ENCODE measurements at regions not wholly inside any gene's neighbourhood (a gene's known extent, or its start where the extent isn't known, plus 50 kb on each side); places are given as distances from the start of the nearest gene placed in this dataset.

DNA sequence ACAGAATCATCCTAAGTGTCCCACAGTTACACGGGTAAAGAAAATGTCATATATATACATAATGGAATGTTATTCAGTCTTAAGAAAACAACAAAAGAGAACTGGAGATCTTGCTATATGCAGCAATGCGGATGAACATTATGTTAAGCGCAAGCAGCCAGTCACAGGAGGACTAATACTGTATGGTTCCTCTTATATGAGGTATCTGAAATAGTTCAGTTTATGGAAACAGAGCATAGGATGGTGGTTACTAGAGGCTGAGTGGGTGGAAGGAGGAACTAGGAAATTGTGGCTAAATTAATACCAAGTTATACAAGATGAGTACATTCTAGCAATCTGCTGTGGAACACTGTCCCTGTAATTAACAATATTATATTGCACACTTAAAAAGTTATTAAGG, 834.3 kb downstream of the KCNT2 start:
- intact Hi-C loops (cut with DNase I), result no loop called here

DNA sequence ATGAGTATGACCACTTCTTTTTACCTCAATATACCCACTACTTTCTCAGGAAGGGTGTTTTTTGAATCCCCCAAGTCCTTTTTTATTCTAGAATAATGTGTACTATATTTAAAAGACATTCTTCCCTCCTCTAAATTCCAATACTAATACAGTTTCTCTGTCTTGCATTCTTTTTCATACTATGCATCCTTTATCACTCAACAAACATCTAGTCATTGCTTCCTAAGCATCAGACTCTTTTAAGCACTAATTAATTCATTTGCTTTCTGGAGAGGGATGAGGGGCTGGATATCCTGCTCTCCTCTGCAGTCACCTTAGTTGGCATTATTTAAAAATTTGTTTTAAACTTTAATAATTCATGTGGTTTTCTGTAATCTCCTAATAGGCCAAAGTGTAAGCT, 838.8 kb downstream of the KCNT2 start:
- intact Hi-C loops (cut with DNase I), result no loop called here
- DNase-seq (ENCODE audit: low spot score), result no peak

More for the DNA sequence above, 834.3 kb downstream of the KCNT2 start:
- no peak for DNase-seq (ENCODE audit: low spot score)

DNA sequence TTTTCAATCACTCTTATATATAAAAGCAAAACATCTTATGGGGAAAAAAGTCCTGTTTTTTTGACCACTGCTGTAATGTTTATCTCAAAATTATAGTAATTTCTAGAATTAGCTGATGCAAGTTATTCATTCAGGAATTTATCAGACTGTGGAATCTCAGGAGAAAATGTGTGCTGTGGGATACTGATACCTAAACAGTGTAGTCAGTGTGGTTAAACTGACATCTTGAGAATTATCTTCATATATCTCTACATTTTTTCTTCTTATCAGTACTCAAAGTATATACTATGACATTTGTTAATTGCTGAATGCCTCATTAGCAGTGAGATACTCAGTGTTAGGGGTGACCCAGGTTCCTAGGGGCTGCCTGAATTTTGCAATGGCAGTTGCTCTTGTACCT, 839.3 kb downstream of the KCNT2 start:
- intact Hi-C loops (cut with DNase I), result no loop called here
- no peak for DNase-seq (ENCODE audit: low spot score)

DNA sequence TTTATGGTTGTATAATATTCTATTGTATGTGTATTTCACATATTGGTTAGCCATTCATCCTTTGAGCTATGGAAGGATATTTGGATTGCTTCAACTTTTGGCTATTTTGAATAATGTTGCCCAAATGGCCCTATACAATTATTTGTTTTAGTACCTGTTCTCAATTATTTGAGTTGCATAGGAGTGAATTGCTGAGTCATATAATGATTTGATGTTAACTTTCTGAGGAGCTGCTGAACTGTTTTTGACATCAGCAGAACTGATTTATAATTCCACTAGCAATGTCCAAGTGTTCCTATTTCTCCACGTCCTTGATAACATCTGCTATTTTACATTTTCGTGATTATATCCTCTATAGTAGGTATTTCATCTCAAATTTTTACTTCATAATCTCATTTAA, 839.9 kb downstream of the KCNT2 start:
- DNase-seq (ENCODE audit: low spot score), result no peak
- intact Hi-C loops (cut with DNase I), result no loop called here

DNA sequence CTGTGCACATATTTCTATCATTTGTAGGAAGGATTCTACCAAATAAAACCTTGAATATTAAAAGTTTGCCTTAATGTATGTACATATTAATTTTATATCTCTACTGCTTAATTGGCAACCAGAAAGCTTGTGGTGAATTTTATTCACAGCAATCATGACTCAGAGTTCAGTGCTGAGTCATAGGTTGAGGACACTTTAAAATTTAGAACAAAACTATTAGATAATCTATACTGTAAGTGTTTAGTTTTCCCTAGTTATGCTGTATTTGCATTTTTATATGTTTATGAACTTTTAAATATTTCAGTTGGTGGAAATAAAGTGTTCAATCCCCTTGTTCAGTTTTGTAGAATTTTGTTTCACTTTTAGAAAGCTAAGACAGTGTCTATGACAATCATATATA, 841.5 kb downstream of the KCNT2 start:
- no peak for DNase-seq (ENCODE audit: low spot score)
- intact Hi-C loops (cut with DNase I), result no loop called here

DNA sequence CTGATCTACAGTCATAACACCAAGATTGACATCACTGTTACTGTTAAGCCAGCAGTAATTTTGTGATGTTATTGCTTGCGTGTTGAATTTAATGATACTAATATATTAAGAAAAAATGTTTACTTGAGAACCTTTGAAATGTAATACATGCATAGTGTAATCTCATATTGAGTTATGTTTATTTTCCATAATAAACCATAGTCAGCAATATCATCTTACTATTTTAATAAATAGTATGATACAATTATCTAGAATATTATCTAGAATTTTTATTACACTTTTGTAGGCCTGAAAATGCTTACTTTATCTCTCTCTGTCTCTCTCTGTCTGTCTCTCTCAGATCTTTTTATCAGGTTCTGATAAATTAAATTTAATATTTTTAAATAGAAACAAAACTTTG, 843.1 kb downstream of the KCNT2 start:
- intact Hi-C loops (cut with DNase I), result no loop called here
- DNase-seq (ENCODE audit: low spot score), result no peak

DNA sequence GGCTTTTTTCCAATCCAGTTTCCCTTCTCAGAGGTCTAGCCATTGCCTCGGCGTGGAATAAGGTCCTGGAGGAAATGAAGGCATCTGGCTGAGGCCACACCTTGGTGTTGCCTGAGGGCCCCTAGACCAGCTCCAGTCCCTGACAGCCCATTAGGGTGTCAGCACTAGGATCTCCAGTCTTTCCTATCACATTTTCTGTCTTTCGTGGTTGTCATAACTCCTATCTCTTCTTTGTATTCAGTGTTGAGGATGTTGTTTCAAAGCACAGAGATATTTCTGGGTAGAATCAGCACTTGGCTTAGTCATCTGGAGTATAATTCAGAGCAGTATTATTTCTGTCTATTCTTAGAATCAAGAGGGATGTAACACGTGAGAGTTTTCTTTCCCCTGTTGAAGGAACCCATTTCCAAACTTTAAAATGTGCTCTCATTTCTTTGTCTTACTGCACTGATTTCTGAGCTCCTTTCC, 844.3 kb downstream of the KCNT2 start:
- DNase-seq (ENCODE audit: low spot score), result no peak
- intact Hi-C loops (cut with DNase I), result no loop called here

DNA sequence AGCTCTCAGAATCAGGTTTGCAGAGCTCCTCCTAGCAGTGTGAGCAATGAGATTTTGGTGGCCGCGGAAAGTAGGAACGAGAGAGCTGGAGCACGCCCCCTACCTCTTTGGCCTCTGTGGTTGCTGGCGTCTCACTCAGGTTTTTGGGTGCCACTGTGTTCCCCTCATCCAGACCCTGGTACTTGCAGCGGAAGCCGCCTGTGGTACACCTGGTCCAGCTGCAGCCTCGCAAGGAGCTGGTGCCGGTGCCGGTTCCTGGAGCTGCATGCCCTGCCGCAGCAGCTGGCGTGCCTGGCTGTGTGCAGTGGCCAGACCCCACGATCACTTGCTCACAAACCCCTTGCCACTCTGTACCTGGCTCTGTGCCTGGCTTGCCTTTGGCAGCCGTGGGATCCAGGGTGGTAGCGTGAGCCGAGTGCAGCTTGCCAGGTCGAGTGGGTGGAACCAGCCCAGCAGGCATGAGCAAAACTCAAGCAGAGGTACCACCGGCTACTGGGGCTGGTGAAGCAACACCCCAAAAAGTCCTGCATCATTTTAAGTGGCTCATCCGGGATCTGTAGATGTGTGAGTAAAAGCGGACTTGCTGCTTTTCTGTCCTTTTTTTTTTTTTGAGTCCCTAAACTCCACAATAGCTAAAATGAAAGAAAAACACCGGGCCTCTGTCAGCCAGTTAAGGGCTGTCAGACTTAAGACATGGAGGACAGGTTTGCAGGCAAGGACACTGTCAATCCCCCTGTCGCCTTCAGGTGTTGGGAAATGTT, 844.9 kb downstream of the KCNT2 start:
- no peak for DNase-seq (ENCODE audit: low spot score)

DNA sequence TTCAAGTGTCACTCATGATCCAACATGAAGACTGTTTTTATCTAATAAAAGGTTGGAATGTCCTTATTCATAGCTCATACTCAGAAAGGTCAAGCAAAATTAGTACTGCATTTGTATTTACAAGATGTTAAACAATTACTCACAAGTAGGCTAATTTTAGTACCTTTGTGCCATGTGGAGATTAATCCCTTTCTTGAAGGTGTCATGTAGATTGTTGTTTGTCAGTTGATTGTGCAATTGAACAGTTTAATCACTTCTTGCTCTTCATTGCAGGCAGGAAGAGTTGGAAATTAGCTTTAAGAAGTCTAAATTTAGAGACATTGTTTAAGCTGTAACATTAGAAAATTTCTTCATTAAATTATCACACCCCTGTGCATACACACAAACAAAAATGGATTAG, 847.1 kb downstream of the KCNT2 start:
- DNase-seq (ENCODE audit: low spot score), result no peak
- intact Hi-C loops (cut with DNase I), result no loop called here

More for the DNA sequence above, 844.9 kb downstream of the KCNT2 start:
- intact Hi-C loops (cut with DNase I), result no loop called here

DNA sequence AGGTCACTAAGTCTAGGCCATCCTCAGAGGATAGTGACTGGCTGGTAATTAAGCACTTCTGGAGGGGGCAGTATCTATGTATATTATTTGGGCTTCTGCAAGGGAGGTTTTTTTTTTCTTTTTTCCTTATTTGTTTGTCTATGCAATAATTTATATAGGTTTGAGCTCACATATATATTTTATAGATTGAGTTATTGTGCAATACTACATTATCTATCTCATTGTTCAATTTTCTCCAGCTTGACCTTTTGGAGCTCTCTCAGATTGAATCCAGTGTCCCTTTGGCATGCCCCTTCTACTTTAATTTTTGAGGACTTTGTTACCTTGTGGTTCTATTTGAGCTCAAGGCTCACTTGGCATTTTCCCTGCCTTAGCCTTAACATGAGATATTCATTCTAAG, 852.1 kb downstream of the KCNT2 start:
- DNase-seq (ENCODE audit: low spot score), result no peak
- intact Hi-C loops (cut with DNase I), result no loop called here

DNA sequence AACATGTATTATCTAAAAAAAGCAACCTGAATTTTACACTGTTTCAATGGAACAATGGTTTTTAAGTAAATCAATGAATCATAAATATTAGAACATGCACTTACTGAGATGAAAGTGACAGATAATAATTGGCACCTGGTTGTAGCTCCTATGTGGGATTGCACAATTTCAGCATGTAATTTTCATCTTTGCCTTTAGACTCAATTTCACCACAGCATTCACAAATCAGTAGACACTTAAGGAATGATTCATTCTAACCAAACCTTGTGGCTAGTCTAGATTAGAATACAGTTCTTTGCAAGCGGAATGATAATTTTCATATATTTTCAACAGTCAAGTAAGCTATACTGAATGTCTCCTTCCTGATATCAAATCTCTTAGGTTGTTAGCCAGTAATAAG, 853.4 kb downstream of the KCNT2 start:
- intact Hi-C loops (cut with DNase I), result no loop called here
- DNase-seq (ENCODE audit: low spot score), result no peak

DNA sequence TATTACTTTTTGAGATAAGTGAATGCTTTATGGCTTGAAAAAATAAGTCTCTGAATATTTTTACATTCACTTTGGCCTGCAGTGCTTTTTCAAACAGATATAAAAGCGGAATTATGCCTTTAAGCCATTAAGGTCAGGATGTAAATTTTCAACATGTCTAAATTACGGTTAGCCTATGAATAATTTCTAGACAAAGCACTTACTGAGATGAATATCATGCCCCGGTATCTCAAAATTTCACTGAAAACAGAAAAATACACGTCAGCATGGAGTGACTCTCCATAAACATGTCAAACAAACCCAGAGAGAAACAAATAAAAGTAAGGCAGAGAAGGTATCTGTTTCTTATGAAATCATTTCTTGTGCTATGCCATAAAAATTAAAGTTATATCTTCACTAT, 853.9 kb downstream of the KCNT2 start:
- intact Hi-C loops (cut with DNase I), result no loop called here

DNA sequence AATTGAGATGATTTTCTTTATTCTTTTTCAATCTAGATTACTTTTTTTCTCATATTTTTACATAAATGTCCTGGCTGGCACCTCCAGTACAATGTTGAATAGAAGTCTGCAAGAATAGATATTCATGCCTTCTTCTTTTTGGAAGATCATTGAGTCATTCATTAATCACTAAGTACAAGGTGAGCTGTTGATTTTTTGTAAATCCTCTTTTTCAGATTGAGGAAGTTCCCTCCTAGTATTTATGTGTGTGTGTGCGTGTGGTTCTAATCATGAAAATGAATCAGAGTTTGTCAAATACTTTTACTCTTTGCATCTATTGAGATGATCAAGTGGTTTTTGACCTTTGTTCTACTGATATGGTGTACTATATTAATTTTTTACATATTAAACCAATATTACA, 859.3 kb downstream of the KCNT2 start:
- no peak for DNase-seq (ENCODE audit: low spot score)
- intact Hi-C loops (cut with DNase I), result no loop called here

More for the DNA sequence above, 853.9 kb downstream of the KCNT2 start:
- no peak for DNase-seq (ENCODE audit: low spot score)

DNA sequence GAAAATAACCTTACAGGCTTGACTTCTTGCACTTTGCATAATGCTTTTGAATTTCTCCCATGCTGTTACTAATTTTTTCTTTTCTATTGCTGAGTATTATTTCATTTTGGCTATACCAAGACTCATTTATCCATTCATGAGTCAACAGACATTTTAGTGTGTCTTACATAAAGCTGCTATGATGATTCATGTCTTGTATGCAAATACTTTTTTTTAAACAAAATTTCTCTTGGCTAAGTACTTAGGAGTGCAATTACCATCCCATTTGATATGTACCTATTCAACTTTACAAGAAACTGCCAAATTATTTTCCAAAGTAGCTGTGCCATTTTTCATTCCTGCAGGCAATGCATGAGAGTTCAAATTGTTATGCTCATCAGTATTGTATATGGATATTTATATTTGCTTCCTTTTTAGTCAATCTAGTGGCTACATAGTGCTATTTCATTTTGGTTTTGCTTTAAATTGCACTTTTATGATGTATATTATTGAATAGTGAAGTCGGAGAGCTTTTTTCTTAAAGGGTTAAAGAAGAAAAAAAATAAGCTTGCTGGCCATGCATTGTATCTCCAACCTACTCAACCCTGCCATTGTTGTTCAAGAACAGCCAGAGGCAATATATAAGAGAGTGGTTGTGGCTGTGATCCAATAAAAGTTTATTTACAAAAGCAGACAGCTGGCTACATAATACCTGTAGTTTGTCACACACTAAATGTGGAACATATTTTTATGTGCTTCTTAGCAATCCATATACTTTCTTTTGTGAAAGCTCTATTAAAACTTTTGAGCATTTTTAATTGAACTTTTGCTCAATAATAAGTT, 862.8 kb downstream of the KCNT2 start:
- no peak for DNase-seq (ENCODE audit: low spot score)
- intact Hi-C loops (cut with DNase I), result no loop called here

DNA sequence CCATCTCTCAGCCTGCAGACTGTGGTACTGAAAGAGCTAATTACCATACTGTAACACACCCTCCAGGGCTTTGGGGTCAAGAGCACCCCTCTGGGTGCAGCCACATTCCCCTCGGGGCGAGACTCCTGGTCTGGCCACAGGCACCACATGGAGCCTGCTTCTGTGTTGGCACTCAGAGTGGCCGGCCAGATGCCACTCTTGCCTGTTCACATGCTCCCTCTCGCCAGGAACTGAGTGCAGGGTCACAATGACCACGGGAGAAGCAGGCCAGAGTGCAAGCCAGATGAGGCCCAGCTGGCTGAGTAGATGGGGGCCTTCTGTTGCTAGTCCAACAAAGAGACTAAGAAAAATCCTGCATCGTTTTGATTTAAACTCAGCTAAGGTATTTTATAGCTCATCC, 864.0 kb downstream of the KCNT2 start:
- intact Hi-C loops (cut with DNase I), result no loop called here
- DNase-seq (ENCODE audit: low spot score), result no peak

DNA sequence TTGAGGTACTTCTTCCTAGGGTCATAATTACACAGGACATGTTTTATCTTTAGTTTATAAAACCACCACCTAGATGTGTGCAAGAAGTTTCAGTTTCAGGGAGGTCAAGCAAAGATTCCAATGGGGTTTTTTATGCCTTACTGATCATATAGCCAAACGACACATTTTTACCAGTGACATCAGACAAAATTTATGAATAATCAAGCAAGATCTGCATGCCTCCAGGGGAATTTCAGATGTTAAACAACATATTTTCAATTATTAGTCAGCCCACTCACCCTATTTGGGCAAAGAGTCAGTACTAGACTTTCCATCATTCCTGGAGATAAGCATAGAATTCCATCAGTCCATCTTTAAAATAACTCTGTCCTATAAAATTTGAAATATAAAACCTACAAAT, 867.4 kb downstream of the KCNT2 start:
- intact Hi-C loops (cut with DNase I), result no loop called here

DNA sequence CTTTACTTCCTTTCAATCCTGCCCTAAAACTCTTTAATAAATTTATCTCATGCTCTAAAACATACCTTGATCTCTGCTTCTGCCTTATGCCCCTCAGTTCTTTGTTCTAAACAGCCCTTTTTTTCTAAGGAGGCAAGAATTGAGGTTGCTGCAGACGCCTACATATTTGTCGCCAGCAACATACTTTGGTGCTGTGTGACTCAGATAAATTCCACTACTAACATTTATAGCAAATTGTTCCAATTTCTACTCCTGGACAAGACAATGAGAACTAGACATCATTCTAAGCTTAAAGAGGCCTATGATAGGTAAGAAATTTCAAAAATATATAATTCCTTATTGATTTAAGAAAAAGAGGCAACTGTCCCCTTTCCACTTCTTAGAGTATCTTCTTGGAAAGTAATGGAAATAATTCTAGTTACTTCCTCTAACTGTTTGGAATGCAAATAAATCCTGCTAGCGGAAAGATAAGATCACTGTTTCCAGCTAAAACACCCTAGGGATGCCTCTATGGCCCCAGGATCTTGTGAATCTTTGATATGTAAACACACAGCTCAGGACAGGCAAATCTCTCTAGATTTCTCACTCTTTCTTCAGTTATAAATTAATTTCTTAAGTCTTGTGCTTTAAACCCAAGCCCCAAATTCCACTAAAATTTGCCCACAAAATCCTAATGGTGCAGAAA, 869.1 kb downstream of the KCNT2 start:
- DNase-seq (ENCODE audit: low spot score), result no peak
- intact Hi-C loops (cut with DNase I), result no loop called here

More for the DNA sequence above, 867.4 kb downstream of the KCNT2 start:
- DNase-seq (ENCODE audit: low spot score), result no peak

DNA sequence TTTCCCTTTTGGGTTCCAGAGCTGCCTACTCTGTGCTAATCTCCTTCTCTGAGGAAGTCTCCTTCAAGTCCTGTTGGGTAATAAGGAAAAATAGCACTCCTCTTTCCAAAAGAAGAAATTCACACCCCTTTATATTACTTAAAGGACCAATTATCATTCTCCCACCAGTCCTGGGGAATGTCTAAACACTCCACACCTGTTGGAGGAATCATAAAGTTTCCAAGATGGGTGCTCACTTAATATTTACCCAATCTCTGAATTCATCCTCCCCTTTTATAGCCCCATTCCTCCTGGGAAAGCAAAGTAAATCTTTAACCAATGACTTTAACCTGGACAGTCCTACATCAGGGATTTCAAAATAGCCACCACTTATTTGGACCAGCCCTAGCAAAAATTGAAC, 873.1 kb downstream of the KCNT2 start:
- intact Hi-C loops (cut with DNase I), result no loop called here
- no peak for DNase-seq (ENCODE audit: low spot score)

DNA sequence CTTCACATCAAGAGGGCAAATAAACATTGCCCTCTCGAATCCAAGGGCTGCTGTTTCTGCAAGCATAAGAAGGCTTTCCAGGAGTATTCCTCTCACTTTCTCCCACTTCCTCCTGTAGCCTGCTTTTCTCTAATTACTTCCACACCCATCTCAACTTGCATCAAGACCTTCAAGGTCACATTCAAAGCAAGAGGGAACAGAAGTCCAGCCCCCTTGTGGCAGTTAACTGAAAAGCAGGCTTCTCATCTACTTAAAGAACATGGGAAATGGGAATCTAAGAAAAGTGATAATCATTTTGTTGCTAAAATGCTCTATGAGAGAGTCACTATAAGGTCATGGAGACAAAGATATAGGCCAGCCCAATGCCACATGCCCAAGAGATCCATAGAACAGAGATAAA, 874.4 kb downstream of the KCNT2 start:
- DNase-seq (ENCODE audit: low spot score), result no peak
- intact Hi-C loops (cut with DNase I), result no loop called here

DNA sequence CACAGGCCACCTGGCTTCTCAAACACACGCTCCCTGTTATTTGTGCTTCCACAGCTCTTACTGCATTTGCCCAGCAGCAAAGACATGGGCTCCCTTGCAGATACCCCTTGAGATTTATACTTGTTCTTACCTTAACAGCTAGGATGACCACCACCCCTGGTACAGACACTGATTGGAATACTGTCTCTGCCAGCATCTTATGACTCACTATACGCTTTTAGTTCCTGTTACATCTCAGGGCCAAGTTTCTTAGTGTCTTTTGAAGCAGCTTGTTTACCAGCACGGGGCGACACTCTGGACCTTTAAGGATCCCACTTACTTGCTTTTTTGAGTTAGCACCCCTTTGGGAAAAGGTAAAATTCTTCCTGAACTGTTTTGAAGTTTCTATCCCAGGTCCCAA, 874.8 kb downstream of the KCNT2 start:
- intact Hi-C loops (cut with DNase I), result no loop called here
- no peak for DNase-seq (ENCODE audit: low spot score)

DNA sequence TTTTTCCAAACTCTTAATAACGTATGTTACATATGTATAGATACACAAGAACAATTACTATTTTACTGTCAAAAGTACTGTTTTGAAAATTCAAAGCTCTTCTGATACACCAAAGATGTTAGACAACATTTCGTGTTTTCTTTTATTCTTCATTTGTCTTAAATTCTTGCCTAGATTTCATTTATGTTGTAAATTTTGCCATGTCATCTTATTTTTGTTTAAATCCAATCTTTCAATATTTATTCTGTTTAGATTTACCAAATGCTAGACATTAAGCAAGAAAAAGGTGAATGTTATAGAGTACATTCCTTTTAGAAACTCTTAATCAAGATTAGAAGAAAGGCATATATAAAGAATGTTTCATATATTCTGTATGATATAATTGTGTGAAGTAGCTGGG, 876.9 kb downstream of the KCNT2 start:
- intact Hi-C loops (cut with DNase I), result no loop called here
- DNase-seq (ENCODE audit: low spot score), result no peak
